ENCODE measurements at regions not wholly inside any gene's neighbourhood (a gene's known extent, or its start where the extent isn't known, plus 50 kb on each side); places are given as distances from the start of the nearest gene placed in this dataset.
"Not testable (repeated sequence)": the region's sequence is repeated elsewhere in the genome, so short reads cannot be mapped to it uniquely, and the experiment has no call there.

DNA sequence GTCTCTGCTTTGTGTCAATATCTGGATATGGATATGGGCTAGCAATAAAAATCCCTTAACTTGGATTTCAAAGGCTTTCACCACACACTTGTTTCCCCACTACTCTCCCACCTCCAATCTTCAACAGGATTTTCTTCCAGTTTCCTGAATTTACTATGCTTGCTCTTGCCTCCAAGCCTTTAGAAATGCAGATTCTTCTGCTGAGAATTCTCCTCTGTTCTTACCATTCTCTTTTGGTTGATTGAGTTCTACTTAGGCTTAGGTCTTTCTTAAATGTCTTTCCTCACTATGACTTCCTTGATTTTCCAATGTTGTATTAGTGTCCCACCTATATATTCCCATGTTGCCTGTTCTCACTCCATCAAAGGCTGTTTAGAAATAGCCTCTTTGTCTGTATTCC is 1502.4 kb upstream of the TENM4 start:
- no peak for DNase-seq (ENCODE audit: low read depth)

GRCh38 chr11:80937842-80938241 is 1497.0 kb upstream of the TENM4 start:
- DNase-seq (ENCODE audit: low read depth): no peak

DNA sequence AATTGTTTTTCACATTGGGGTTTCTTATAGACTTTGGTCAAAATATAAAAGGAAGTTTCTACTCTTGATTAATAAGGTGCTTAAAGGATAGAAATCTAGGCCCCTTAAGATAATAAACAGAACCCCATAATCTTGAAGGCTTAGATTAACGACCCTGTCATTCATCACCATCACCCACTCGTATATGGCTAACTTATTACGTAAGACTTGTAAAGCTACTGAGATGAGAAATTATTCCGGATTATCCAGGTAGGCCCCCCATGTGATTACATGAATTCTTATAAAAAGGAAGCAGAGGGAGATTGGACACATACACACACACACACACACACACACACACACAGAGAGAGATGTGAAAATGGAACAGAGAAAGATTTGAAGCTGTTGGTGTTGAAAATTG is 1489.2 kb upstream of the TENM4 start:
- DNase-seq (ENCODE audit: low read depth): no peak

GRCh38 chr11:80929031-80929805 is 1488.4 kb upstream of the TENM4 start:
- no peak for DNase-seq (ENCODE audit: low read depth)

DNA sequence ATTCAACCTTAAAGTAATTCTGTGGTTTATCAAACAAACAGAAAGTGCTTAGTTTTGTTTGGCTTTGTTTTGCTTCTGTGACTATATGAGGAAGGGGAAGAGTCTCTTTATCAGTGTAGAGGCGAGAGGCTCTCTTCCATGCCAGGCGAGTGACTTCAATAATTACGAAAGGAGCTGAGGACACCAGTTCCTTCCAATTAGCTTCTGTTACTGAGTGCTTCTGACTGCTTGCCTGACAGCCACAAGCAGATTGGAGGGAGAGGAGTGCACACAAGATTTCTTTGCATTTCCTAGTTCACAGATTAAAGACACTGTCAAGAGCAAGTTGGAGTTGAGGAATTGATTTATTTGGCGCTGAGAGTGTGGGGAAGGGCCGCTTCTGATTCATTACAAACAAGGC is 1484.5 kb upstream of the TENM4 start:
- DNase-seq (ENCODE audit: low read depth): no peak

- not testable (repeated sequence) for DNase-seq (ENCODE audit: low read depth)
Measured at GRCh38 chr11:80921310-80921709, 1480.5 kb upstream of the TENM4 start.

DNA sequence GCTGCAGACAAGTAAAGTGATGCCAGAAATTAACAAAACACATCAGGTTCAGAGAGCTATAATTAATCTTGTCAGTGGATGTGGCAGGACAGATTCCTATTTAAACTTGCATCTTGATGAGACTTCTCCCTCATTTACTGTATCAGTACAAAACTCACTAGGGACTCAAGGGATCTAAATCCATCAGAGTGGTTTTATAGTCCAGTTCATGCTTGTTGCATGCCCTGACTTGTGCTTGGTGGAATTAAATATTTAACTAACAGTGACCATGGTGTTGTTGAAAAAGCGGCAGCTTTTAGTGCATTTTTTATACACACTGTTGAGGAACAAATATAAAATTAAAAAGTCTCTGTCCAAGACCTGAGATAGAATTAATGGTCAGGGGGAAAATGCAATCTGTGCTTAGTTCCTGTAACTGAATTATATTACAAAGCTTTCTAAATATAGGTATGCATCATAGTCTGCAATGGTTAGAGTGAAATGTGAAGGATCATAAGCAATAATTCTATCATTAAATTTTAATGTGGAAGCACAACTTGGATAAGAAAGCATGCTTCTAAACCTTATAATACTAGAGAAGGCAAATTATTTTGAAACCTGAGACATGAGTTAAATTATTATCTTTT is 1475.5 kb upstream of the TENM4 start:
- DNase-seq (ENCODE audit: low read depth): no peak

- DNase-seq (ENCODE audit: low read depth): no peak
Measured at GRCh38 chr11:80914311-80914710, 1473.5 kb upstream of the TENM4 start.

GRCh38 chr11:80911666-80912065 is 1470.8 kb upstream of the TENM4 start:
- no peak for DNase-seq (ENCODE audit: low read depth)

DNA sequence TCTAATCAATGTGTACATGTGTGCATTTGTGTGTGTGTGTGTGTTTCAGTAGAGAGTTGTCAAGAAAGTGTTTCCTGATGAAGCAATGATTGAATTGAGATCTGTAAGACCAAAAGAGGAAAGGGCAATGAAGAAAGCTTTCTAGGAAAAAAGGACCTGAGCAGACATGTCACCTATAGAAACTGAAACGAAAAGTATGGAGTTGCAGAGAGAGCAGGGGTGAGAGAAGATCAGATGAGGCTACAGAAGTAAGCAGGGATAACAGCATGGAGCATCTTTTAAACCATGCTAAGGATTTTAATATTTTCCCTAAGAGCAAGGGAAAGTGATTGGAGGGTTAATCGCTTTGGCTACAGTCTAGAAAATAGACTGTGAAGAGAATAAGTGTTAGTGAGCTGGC is 1459.4 kb upstream of the TENM4 start:
- DNase-seq (ENCODE audit: low read depth): no peak

GRCh38 chr11:80899381-80899780 is 1458.6 kb upstream of the TENM4 start:
- DNase-seq (ENCODE audit: low read depth): peak; percentile 61

- peak; percentile 1 for DNase-seq (ENCODE audit: low read depth)
Measured at GRCh38 chr11:80898910-80899309, 1458.1 kb upstream of the TENM4 start.

- no peak for DNase-seq (ENCODE audit: low read depth)
Measured at GRCh38 chr11:80886684-80887083, 1445.9 kb upstream of the TENM4 start.

GRCh38 chr11:80873310-80873999 is 1432.6 kb upstream of the TENM4 start:
- no peak for DNase-seq (ENCODE audit: low read depth)

DNA sequence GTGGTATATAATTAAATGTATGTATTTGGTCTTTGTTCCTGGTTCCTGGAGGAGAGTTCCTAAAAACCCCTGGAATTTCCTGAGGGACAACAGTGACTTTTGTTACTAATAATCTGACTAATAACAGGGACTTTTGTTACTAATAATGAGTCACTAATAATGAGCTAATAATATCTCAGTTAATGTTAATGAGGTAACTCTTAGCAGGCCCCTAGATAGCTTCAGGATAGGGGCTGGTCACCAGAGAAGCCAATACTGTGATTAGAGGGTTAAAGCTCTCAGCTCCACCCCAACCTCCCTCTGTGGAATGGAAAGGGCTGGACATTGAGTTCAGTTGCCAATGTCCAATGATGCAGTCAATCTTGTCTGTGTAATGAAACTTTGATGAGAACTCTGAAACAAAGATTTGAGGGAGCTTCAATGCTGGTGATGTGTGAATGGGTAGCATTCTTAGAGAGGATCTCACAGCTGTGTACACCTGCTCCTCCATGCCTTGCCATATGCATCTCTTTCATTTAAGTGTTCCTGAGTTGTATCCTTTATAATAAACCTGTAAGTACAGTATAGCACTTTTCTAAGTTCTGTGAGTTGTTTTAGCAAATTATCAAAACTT is 1431.4 kb upstream of the TENM4 start:
- DNase-seq (ENCODE audit: low read depth): no peak

- no peak for DNase-seq (ENCODE audit: low read depth)
Measured at GRCh38 chr11:80868831-80869230, 1428.0 kb upstream of the TENM4 start.

- DNase-seq (ENCODE audit: low read depth): no peak
Measured at GRCh38 chr11:80862011-80862410, 1421.2 kb upstream of the TENM4 start.

- DNase-seq (ENCODE audit: low read depth): no peak
Measured at GRCh38 chr11:80861193-80861592, 1420.4 kb upstream of the TENM4 start.

DNA sequence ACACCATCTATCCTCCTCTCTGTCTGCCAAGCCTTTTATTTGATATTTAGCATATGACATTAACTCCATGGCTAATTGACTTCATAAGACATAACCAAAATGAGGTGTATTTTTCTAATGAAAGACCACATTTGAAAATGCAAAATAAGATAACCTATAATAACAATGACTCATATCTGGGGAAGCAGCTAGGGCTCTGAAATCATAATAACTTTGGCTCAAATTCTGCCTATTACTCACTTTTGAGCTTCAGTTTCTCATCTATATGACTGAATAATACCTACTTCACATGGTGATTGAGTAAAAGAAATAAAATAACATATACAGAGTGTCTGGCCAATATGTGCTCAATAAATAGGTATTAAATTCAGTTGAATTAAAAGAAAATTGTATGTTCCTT is 1419.8 kb upstream of the TENM4 start:
- no peak for DNase-seq (ENCODE audit: low read depth)

DNA sequence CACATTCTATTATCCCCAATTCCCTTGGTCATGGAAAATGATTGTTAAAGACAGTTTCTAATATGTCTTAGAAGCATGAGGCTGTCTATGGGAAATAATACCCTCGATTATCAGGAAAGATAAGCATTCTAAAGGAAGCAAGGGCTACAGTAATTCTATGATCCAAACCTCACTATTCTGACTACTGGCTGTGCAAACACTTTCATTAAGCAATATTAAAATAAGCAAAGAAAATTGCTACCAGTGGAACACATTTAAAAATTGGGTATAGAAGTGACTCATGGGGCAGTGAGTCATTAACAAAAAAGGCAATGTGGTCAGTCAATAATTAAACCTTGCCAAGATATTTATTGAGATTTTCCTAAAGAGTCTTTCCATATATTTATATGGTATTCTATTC is 1415.2 kb upstream of the TENM4 start:
- no peak for DNase-seq (ENCODE audit: low read depth)

DNA sequence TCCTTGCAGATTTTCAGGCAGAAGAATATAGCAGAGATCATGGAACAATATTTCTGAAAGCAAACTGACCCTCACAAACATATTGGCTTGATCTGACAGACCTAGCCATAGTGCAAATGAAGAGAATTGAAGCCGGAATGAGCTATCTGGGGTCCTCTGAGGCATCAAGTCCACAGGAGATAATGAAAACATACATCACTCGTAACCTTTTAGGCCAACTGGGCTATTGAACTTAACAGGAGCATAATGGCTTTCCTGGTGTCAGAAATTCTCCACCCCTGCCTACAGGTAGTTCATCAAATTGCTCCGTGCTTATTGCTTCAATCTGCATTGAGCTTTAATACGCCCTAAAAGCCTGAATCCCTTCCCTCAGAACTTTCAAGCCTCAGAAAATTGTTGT is 1414.6 kb upstream of the TENM4 start:
- DNase-seq (ENCODE audit: low read depth): no peak

- DNase-seq (ENCODE audit: low read depth): no peak
Measured at GRCh38 chr11:80849253-80849652, 1408.4 kb upstream of the TENM4 start.

GRCh38 chr11:80846979-80847378 is 1406.1 kb upstream of the TENM4 start:
- no peak for DNase-seq (ENCODE audit: low read depth)
